SU-DHL-6 (cell line): ENCODE measurements at regions not wholly inside any gene's neighbourhood (a gene's known extent, or its start where the extent isn't known, plus 50 kb on each side); places are given as distances from the start of the nearest gene placed in this dataset.

ENCODE experiments used
- H2AFZ ChIP-seq: fragments of 200-600 bp; sonication (generic); 2 replicates; pipeline ENCODE4 v1.6.1; 2014; ENCODE audit warnings: low read depth, mild to moderate bottlenecking, moderate library complexity, mixed read lengths, antibody characterized with exemption, low read length; ENCODE audit not compliant: severe bottlenecking
- H3F3A ChIP-seq: fragments of 200-600 bp; shearing (Covaris generic); 2 replicates; pipeline ENCODE4 v1.6.0; 2016; ENCODE audit warnings: antibody characterized with exemption, mild to moderate bottlenecking; ENCODE audit not compliant: insufficient read depth
- H3K27ac ChIP-seq: fragments of 200-600 bp; sonication (generic); 2 replicates; pipeline ENCODE4 v1.5.1; 2016; ENCODE audit warnings: low read depth, mild to moderate bottlenecking, low read length, moderate library complexity, mixed read lengths
- H3K27me3 ChIP-seq: fragments of 200-600 bp; sonication (generic), shearing (Covaris generic); 2 replicates; pipeline ENCODE4 v1.6.0; 2014; ENCODE audit warnings: mild to moderate bottlenecking, low read length
- H3K36me3 ChIP-seq: fragments of 200-600 bp; sonication (generic); 2 replicates; pipeline ENCODE4 v1.6.1; 2014; ENCODE audit warnings: mild to moderate bottlenecking, low read length, mixed read lengths
- H3K4me2 ChIP-seq: fragments of 300-600, 200-600 bp; shearing (Covaris generic), sonication (generic); 2 replicates; pipeline ENCODE4 v1.6.0; 2014; ENCODE audit warnings: low read length, low read depth, mild to moderate bottlenecking; ENCODE audit not compliant: poor library complexity, severe bottlenecking
- H3K4me3 ChIP-seq: fragments of 200-600 bp; sonication (generic); 2 replicates; pipeline ENCODE4 v1.5.1; 2014; ENCODE audit warnings: antibody characterized with exemption, low read length, mild to moderate bottlenecking, mixed read lengths; ENCODE audit not compliant: insufficient read depth, poor library complexity, severe bottlenecking
- H3K79me2 ChIP-seq: fragments of 200-600 bp; sonication (generic); 2 replicates; pipeline ENCODE4 v1.6.1; 2014; ENCODE audit warnings: mild to moderate bottlenecking, low read length, moderate library complexity; ENCODE audit not compliant: insufficient read depth
- H3K9ac ChIP-seq: fragments of 200-600 bp; sonication (generic); 2 replicates; pipeline ENCODE4 v1.7.0; 2014; ENCODE audit warnings: mild to moderate bottlenecking, low read length
- H3K9me2 ChIP-seq: fragments of 200-600 bp; sonication (generic); replicated peaks from 2 replicates; pipeline ENCODE4 v1.6.1; 2014; ENCODE audit warnings: low read length; ENCODE audit not compliant: insufficient read depth
- H3K9me3 ChIP-seq: fragments of 200-600 bp; sonication (generic); 2 replicates; pipeline ENCODE4 v1.6.1; 2014; ENCODE audit warnings: low read length, mixed read lengths; ENCODE audit not compliant: insufficient read depth
- H4K20me1 ChIP-seq: fragments of 200-600 bp; sonication (generic); 2 replicates; pipeline ENCODE4 v1.6.1; 2014; ENCODE audit warnings: low read depth, mild to moderate bottlenecking, antibody characterized with exemption, low read length, moderate library complexity, mixed read lengths
- CTCF ChIP-seq: fragments of 200-600 bp; sonication (generic); IDR thresholded peaks from one replicate; pipeline ENCODE4 v1.5.1; 2017; ENCODE audit warnings: antibody characterized with exemption, mild to moderate bottlenecking, low read length, moderate library complexity; ENCODE audit not compliant: insufficient read depth, poor library complexity, severe bottlenecking
- EZH2phosphoT487 ChIP-seq: fragments of 200-600 bp; sonication (generic), shearing (Covaris generic); conservative IDR thresholded peaks from 2 replicates; pipeline ENCODE4 v1.6.1; 2018; ENCODE audit warnings: mild to moderate bottlenecking, antibody characterized with exemption, low read length, moderate library complexity, mixed read lengths

- no peak overlapping the region for H3K4me2 ChIP-seq
- TF ChIP-seq CTCF: no peak
- no peak for TF ChIP-seq EZH2phosphoT487
Measured at GRCh38 chr11:127683321-127683720, 682.8 kb upstream of the KIRREL3 start.

GRCh38 chr11:127679816-127680545 lies 679.4 kb upstream of the KIRREL3 start:
- Histone ChIP-seq H3K36me3 (no peaks in the 10 kb centered on the region), H3K27ac (no peak overlapping the region), H3K79me2 (no peaks in the 10 kb centered on the region), H3K9ac (no peak overlapping the region), H3K4me2 (no peak overlapping the region), H3K27me3 (no peaks in the 10 kb centered on the region), H3F3A (no peaks in the 10 kb centered on the region), H2AFZ (no peak overlapping the region), H3K4me3 (no peak overlapping the region), H3K9me3 (no peaks in the 10 kb centered on the region), H4K20me1 (no peaks in the 10 kb centered on the region), H3K9me2 (no peaks in the 10 kb centered on the region)
- no peak for TF ChIP-seq EZH2phosphoT487

More at GRCh38 chr11:127683321-127683720, 682.8 kb upstream of the KIRREL3 start:
- Histone ChIP-seq H3K79me2 (no peaks in the 10 kb centered on the region), H3K4me3 (no peak overlapping the region), H3K27me3 (no peaks in the 10 kb centered on the region), H3K9me3 (no peaks in the 10 kb centered on the region), H2AFZ (no peak overlapping the region), H3K27ac (no peak overlapping the region), H4K20me1 (no peaks in the 10 kb centered on the region), H3K36me3 (no peaks in the 10 kb centered on the region), H3F3A (no peaks in the 10 kb centered on the region), H3K9me2 (no peaks in the 10 kb centered on the region), H3K9ac (no peak overlapping the region)

GRCh38 chr11:127678631-127679030 lies 678.1 kb upstream of the KIRREL3 start:
- Histone ChIP-seq H2AFZ (no peak overlapping the region), H3K9me3 (no peaks in the 10 kb centered on the region), H3K9ac (no peak overlapping the region), H3K4me2 (no peak overlapping the region), H3K36me3 (no peaks in the 10 kb centered on the region), H3K79me2 (no peaks in the 10 kb centered on the region), H4K20me1 (no peaks in the 10 kb centered on the region), H3K4me3 (no peak overlapping the region), H3K27me3 (no peaks in the 10 kb centered on the region), H3K9me2 (no peaks in the 10 kb centered on the region), H3K27ac (no peak overlapping the region), H3F3A (no peaks in the 10 kb centered on the region)
- TF ChIP-seq CTCF (no peak), EZH2phosphoT487 (no peak)

- H3K4me3 ChIP-seq: no peak overlapping the region
- H3K9me3 ChIP-seq: no peaks in the 10 kb centered on the region
- no peaks in the 10 kb centered on the region for H3K36me3 ChIP-seq
- TF ChIP-seq EZH2phosphoT487: no peak
- TF ChIP-seq CTCF: no peak
- no peaks in the 10 kb centered on the region for H3K9me2 ChIP-seq
- no peaks in the 10 kb centered on the region for H4K20me1 ChIP-seq
- no peak overlapping the region for H3K4me2 ChIP-seq
- no peaks in the 10 kb centered on the region for H3K79me2 ChIP-seq
- H3F3A ChIP-seq: no peaks in the 10 kb centered on the region
- H3K27me3 ChIP-seq: no peaks in the 10 kb centered on the region
- no peak overlapping the region for H3K27ac ChIP-seq
- no peak overlapping the region for H3K9ac ChIP-seq
- no peak overlapping the region for H2AFZ ChIP-seq
Measured at GRCh38 chr11:127677660-127678425, 677.3 kb upstream of the KIRREL3 start.
